MM.1S (cell line): ENCODE measurements at regions not wholly inside any gene's neighbourhood (a gene's known extent, or its start where the extent isn't known, plus 50 kb on each side); places are given as distances from the start of the nearest gene placed in this dataset.

Experiments
- EZH2 ChIP-seq: fragments of 300-600 bp; sonication (generic); optimal IDR thresholded peaks from 2 replicates; pipeline ENCODE3; 2017; ENCODE audit warnings: low read depth, mild to moderate bottlenecking, antibody characterized with exemption, low read length, mixed read lengths
- TF ChIP-seq, protein P1 (sequence below): fragments of 300-600 bp; sonication (generic); IDR thresholded peaks from 2 replicates; pipeline ENCODE4 v1.5.1; 2016; ENCODE audit warnings: antibody characterized with exemption, low read length, mixed read lengths

GRCh38 chr4:56243107-56243506, 144.2 kb downstream of the AASDH start:
- TF ChIP-seq EZH2, result no peak
- TF ChIP-seq, protein P1, sequence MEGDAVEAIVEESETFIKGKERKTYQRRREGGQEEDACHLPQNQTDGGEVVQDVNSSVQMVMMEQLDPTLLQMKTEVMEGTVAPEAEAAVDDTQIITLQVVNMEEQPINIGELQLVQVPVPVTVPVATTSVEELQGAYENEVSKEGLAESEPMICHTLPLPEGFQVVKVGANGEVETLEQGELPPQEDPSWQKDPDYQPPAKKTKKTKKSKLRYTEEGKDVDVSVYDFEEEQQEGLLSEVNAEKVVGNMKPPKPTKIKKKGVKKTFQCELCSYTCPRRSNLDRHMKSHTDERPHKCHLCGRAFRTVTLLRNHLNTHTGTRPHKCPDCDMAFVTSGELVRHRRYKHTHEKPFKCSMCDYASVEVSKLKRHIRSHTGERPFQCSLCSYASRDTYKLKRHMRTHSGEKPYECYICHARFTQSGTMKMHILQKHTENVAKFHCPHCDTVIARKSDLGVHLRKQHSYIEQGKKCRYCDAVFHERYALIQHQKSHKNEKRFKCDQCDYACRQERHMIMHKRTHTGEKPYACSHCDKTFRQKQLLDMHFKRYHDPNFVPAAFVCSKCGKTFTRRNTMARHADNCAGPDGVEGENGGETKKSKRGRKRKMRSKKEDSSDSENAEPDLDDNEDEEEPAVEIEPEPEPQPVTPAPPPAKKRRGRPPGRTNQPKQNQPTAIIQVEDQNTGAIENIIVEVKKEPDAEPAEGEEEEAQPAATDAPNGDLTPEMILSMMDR, result no peak
